NK-92 (cell line): ENCODE measurements at regions not wholly inside any gene's neighbourhood (a gene's known extent, or its start where the extent isn't known, plus 50 kb on each side); places are given as distances from the start of the nearest gene placed in this dataset.
"Not testable (repeated sequence)": the region's sequence is repeated elsewhere in the genome, so short reads cannot be mapped to it uniquely, and the experiment has no call there.

Source experiments
- DNase-seq: peaks from one replicate; lab custom pipeline; 2025; ENCODE audit not compliant: unreplicated experiment; lab: John Stamatoyannopoulos, UW

DNA sequence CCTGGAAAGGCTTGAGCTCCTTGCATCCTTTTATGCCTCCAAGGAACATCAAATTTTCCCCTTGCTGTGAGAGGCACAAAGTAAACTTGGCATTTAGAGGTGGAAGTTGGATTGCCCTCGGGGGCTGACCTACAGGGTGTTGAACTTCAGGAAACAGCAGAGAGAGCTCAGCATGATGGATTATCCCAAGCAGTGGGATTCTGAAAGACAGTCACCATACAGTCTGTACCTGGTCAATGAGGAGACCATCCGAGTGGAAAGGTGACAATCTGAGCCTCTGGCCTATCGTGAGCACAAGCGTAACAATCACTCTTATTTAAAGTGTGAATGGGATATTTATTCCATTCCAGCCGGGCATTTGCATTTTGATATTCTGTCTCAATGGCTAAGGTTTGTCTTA, 105.6 kb upstream of the NECTIN3 start:
- no peak for DNase-seq

DNA sequence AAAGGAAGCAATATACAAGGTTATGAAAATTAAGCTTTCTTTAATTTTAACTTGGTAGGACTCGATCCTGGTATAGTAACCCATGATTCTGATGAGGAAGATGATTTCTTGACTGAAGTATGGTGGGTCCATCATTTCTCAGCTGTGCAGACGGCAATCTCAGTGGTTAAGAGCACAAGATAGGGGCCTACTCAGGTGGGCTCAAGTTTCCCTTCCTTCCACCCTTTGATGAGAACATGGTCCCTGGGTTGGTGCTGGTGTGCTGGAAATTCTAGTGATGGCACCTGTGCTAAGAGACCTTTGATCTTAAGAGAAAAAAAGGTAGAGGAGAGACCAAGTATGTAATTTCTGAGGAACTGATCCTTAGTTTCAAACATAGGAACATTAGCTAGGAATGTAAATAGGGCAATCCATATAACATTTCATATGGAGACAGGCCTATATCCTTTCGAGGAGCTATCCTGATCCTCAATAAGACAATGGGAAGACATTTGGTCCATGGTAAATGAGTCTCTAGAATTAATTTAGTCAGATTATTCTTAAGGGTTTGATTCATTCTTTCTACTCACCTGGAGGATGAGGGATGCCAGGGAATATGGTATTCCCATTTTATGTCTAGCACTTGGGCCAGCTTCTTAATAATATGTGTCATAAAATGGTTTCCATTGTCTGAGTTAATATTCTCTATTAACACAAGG, 104.5 kb upstream of the NECTIN3 start:
- DNase-seq, result no peak

DNA sequence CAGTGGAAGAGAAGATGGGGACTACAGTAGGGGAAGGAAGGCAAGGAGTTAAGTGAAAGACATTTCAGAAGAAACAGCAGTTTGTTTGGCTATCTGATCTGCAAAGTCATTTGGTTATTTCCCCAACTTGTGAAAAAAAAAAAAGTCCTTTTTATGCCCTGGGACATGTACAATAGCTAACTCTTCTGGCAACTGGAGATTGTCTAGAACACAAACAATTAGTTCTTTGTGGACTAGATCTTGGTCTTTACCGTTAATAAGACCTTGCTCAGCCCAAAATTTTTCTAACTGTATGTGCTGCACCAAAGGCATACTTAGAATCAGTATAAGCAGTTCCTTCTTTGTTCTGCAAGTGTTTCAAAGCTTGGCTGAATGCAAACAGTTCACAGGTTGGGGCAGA, 103.5 kb upstream of the NECTIN3 start:
- DNase-seq, result no peak

DNA sequence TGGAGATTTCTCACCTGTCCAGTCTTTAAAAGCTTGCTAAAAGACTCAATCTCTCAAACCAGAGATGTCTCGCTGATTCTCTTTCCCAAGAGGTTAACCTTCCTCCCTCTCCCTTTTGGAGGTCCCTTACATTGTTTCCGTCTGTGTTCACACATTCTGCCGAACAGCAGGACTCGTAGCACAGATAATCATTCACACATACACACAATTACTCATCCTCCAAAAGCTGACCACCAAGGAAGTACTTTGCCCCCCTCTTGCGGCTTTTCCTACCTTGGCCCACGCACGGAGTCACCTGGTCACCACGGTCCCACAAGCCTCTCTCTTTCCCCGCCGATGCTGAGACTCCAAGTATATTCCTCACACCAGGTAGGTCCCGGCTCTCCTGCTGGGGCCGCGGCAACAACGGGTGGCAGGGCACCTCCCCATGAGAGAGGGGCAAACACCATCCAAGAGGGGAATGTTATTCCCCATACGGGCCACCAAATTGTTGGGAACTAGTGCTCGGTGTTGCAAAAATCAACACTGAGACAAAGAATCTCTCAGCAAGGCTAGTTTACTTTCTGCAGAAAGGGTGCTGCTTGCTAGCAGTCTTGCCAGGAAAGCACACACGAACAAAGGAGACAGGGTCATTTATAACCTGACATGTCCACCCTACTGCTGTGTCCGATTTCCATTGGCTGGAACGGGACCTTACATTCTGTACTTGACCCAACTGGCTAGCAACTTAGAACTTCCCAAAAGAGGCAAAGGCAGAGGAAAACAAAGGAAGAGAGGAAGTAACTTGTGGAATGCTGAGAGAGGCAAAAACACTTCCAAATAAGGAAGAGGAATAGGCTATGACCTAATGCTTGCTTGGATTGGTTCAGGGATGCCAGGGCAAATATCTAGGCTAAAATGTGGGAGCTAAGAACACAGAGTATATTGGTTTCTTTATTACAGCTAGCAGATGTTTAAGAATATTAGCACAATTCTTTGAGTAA, 102.1 kb upstream of the NECTIN3 start:
- DNase-seq, result no peak

DNA sequence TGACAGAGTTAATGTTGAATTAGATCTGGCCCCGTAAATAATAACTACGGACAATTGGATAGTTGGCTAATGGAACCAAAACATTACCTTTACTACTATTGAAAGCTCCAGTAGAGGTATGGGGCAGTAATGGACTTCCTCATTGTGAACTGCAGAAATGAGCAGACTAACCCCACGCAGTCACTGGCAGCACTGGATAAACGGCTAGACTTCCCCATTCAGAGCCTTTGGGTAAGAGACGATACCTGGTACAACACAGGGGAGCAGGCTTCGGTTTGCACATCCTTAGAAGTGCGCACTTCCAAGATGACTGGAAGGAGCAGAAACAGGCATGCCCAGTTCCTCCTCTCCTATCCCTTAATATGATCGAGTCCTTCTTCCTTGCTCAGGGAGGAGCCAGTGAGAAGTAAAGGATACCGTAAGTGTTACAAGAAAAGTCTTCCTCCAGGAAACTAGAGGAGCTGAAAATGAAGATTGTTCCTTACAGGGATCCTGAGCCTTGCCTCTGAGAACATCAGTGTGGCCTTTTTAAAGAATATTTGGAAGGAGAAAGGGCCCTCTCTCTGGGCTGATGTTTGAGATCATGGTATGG, 100.5 kb upstream of the NECTIN3 start:
- no peak for DNase-seq

DNA sequence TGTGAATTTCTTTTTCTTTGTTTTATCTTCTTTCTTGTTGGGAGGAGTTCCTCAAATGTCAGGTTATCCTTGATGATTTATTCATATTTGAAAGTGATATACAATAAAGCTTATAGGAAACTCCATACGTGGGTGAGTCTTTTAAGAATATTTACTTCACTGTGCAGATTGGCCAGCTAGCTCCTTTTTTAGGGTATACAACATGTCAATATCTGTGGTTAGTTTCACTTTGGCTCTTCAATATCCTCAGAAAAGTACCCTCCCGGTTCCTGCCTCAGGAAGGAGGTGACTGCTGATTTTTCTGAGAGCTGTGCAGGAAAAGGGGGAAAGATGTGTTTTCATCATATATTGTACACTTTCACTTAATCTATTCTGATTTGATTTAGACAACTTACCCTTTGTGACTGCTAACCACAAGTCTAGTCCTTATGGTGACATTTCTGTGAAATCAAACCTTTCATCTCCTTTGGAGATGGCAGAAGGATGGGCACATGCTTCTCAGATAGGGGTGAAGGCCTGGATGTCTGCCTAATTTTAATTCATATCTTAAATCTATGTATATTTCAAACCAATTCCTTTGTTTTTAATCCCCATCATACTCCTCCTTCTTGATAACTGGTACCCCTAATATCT, 98.2 kb upstream of the NECTIN3 start:
- no peak for DNase-seq

DNA sequence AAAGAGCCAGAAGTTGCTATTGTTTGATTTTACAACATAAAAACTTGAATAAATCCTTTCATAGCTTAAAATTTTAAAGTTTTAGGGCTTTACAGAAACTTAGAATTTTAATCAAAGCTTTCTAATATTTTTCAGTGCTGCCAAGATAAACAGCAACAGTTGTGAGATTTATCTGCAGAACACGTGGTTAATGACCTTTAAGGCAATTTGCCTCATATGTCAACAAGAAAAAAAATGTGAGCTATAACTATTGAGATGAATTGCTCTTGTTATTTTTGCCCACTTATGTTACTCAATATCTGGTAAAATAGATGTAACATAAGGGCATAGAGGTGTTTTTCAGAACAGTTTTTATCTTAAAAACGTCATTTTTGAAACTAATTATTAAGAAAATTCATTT, 96.7 kb upstream of the NECTIN3 start:
- no peak for DNase-seq

DNA sequence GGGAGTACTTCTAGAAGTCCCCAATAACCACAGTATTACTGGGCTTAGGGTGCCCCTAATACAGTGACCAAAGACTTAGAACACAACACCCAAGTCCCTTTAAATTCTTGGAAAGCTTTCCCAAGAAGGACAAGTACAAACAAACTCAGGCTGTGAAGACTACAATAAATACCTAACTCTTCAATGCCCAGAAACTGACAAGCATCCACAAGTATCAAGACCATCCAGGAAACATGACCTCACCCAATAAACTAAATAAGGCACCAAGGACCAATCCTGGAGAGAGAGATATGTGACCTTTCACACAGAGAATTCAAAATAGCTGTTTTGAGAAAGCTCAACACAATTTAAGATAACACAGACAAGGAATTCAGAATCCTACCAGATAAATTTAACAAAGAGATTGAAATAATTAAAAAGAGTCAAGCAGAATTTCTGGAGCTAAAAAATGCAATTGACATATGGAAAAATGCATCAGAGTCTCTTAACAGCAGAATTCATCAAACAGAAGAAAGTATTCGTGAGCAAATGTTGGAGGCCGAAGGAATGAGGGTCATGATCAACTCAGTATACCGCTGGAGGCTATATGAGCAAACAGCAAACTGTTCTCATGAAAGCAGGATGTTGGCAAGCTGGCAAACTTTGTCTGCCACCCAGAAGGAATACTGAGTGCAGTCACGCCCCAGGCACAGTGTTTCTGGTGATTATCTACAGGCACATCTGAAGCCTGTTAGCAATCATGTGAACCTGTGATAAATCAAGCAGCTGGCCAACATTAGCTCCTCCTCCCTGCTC, 87.0 kb upstream of the NECTIN3 start:
- no peak for DNase-seq

DNA sequence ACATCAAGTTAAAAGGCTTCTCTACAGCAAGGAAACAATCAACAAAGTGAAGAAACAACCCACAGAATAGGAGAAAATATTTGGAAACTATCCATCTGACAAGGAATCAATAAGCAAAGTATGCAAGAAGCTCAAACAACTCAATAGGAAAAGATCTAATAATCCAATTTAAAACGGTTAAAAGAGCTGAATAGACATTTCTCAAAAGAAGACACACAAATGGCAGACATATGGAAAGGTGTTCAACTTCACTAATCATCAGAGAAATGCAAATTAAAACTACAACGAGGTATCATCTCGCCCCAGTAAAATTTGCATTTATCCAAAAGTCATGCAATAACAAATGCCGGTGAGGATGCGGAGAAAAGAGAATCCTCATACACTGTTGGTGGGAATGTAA, 82.2 kb upstream of the NECTIN3 start:
- DNase-seq, result no peak

DNA sequence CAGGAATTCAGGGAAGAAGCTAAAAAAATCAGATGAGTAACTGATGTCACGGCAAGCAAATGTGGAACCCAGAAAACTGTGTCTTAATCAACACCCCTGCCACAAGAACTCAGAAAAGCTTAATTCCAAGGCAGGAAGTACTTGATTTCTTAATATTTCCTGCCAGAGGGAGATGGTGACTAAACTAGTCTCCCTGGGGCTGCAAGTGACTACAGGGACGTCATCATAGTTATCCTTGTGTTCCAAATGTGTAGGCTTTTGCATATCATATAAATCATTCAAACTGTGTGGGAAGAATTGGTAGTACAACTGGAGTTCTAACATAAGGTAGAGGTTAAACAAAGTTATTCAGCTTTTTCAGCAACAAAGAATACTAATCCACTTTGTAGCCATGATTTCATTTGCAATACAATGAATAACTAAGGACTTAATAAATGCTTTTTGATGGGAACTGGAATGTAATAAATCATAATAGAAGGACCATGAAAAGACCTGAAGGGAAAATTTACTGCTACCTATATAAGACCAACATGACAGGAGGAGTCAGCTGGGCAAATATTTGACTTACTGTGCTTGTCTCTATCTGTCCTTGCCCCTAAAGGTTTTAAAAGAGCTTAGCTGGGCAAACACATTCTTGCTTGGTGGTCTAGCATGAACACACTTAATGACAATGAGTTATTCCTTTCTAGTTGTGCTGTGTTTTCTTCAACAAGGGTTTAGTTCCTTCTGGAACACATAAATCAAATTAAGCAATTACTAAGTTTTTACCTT, 76.0 kb upstream of the NECTIN3 start:
- no peak for DNase-seq

DNA sequence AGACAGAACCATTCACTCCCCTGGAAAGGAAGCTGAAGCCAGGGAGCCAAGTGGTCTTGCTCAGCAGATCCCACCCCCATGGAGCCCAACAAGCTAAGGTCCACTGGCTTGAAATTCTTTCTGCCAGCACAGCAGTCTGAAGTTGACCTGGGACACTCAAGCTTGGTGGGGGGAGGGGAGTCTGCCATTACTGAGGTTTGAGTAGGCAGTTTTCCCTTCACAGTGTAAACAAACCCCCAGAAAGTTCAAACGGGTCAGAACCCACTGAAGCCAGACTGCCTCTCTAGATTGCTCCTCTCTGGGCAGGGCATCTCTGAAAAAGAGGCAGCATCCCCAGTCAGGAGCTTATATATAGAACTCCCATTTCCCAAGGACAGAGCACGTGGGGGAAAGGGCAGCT, 72.8 kb upstream of the NECTIN3 start:
- not testable (repeated sequence) for DNase-seq

DNA sequence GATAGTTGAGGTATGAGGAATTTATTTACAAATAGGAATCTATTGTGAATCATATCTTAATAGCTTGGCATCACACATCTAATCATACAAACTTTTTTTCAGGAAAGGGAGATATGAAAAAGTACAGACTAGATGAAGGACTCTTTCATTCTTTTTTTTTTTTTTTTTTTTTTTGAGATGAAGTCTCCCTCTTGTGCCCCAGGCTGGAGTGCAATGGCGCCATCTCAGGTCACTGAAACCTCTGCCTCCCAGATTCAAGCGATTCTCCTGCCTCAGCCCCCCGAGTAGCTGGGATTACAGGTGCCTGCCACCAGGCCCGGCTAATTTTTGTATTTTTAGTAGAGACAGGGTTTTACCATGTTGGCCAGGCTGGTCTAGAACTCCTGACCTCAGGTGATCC, 65.1 kb upstream of the NECTIN3 start:
- not testable (repeated sequence) for DNase-seq

DNA sequence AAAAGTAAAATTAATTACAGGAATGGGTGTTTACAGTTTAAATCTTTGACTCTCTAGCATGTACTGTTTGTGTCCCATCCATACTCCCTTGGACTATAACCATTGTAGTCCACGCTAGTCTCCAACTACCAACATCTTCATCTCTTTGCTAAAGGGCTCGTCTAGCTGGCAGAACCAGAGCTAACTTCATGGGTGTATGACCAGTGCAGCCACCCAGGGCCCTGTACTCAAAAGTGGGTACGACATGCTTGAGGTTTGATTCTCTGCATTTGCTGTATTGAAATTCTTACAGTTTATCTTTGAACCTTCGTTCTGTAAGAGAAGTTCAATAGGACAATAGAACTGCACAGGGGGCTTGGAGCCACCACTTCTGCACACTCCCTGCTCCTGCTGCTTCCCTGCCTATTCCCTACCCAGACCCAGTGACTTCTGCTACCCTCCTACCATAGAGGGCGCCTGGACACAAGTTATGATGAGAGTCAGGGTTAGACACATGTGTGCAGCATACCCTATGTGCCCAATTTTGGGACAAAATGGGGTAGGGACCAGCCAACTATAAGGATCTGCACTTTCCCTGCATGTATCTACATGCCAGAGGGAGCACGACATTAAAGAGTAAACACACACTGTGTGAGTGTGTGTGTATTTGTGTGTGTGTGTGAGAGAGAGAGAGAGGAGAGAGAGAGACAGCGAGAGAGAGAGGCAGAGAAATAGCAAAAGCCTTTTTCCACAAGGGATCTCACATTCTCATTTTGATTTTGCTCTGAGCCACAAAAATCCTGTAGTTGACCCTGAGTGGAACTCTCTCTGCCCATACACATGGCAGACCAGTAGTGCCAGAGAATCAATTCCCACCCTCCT, 59.0 kb upstream of the NECTIN3 start:
- DNase-seq, result no peak
